HepG2 (cell line): ENCODE measurements at regions not wholly inside any gene's neighbourhood (a gene's known extent, or its start where the extent isn't known, plus 50 kb on each side); places are given as distances from the start of the nearest gene placed in this dataset.

Experiments used
- ATF7 ChIP-seq, 2 experiments: fragments of 450-650 bp in 1 of 2; sonication (generic) in 1 of 2; formaldehyde crosslinking in 1 of 2; IDR thresholded peaks; 2 replicates each; pipeline versions ENCODE4 v1.4.0 to v1.6.1; 2016 to 2020; ENCODE audit warnings: antibody characterized with exemption in 1 of 2, mild to moderate bottlenecking in 1 of 2, missing genetic modification reagents in 1 of 2
- FOXA3 ChIP-seq: IDR thresholded peaks from 2 replicates; pipeline ENCODE4 v1.6.1; 2016; ENCODE audit warnings: missing genetic modification reagents, missing compliant biosample characterization
- HOXD1 ChIP-seq: sonication (generic); formaldehyde crosslinking; IDR thresholded peaks from 2 replicates; pipeline ENCODE4 v1.5.0; 2020; ENCODE audit warnings: missing genetic modification reagents
- IKZF4 ChIP-seq: sonication (generic); formaldehyde crosslinking; IDR thresholded peaks from 2 replicates; pipeline ENCODE4 v1.5.1; 2020; ENCODE audit warnings: borderline replicate concordance, mild to moderate bottlenecking, low read depth, missing genetic modification reagents; ENCODE audit errors: not compliant biosample characterization
- ISL2 ChIP-seq: sonication (generic); formaldehyde crosslinking; IDR thresholded peaks from 2 replicates; pipeline ENCODE4 v1.5.0; 2020; ENCODE audit warnings: missing genetic modification reagents
- KAT8 ChIP-seq: IDR thresholded peaks from 2 replicates; pipeline ENCODE4 v1.6.1; 2016; ENCODE audit warnings: missing genetic modification reagents, missing compliant biosample characterization
- SMYD3 ChIP-seq: sonication (generic); formaldehyde crosslinking; IDR thresholded peaks from 2 replicates; pipeline ENCODE4 v1.8.1; 2023; ENCODE audit warnings: mild to moderate bottlenecking, missing genetic modification reagents
- TAF1 ChIP-seq: sonication (generic); formaldehyde crosslinking; IDR thresholded peaks from 2 replicates; pipeline ENCODE4 v1.4.0; 2020; ENCODE audit warnings: missing genetic modification reagents
- TCF7 ChIP-seq: sonication (generic); IDR thresholded peaks from 2 replicates; pipeline ENCODE4 v1.6.1; 2016; ENCODE audit warnings: antibody characterized with exemption, low read depth
- TIGD3 ChIP-seq: sonication (generic); formaldehyde crosslinking; IDR thresholded peaks from 2 replicates; pipeline ENCODE4 v1.5.1; 2020; ENCODE audit warnings: mild to moderate bottlenecking, missing genetic modification reagents, borderline replicate concordance
- ZIK1 ChIP-seq: sonication (generic); formaldehyde crosslinking; IDR thresholded peaks from 2 replicates; pipeline ENCODE4 v1.5.0; 2020; ENCODE audit warnings: mild to moderate bottlenecking, low read depth, missing genetic modification reagents, borderline replicate concordance
- ZNF207 ChIP-seq: fragments of 450-650 bp; IDR thresholded peaks from 2 replicates; pipeline ENCODE4 v1.6.1; 2016; ENCODE audit warnings: antibody characterized with exemption, borderline replicate concordance
- ZNF446 ChIP-seq: sonication (generic); formaldehyde crosslinking; IDR thresholded peaks from 2 replicates; pipeline ENCODE4 v1.5.0; 2020; ENCODE audit warnings: mild to moderate bottlenecking, missing genetic modification reagents
- ZNF496 ChIP-seq: sonication (generic); formaldehyde crosslinking; IDR thresholded peaks from 2 replicates; pipeline ENCODE4 v1.8.1; 2023; ENCODE audit warnings: mild to moderate bottlenecking, moderate library complexity, missing genetic modification reagents; ENCODE audit not compliant: insufficient replicate concordance
- ZNF543 ChIP-seq: sonication (generic); formaldehyde crosslinking; IDR thresholded peaks from 2 replicates; pipeline ENCODE4 v1.4.0; 2020; ENCODE audit warnings: mild to moderate bottlenecking, missing genetic modification reagents
- ZNF652 ChIP-seq: IDR thresholded peaks from 2 replicates; pipeline ENCODE4 v1.6.1; 2016; ENCODE audit warnings: low read depth, borderline replicate concordance
- ZNF75D ChIP-seq: sonication (generic); formaldehyde crosslinking; IDR thresholded peaks from 2 replicates; pipeline ENCODE4 v1.8.1; 2023; ENCODE audit warnings: missing genetic modification reagents, mild to moderate bottlenecking, borderline replicate concordance
- ZNF879 ChIP-seq: sonication (generic); formaldehyde crosslinking; IDR thresholded peaks from 2 replicates; pipeline ENCODE4 v1.8.1; 2023; ENCODE audit warnings: missing genetic modification reagents
- ZSCAN22 ChIP-seq: sonication (generic); formaldehyde crosslinking; IDR thresholded peaks from 2 replicates; pipeline ENCODE4 v1.4.0; 2020; ENCODE audit warnings: mild to moderate bottlenecking, missing genetic modification reagents
- ZSCAN25 ChIP-seq: sonication (generic); formaldehyde crosslinking; IDR thresholded peaks from 2 replicates; pipeline ENCODE4 v1.8.0; 2022; ENCODE audit warnings: mild to moderate bottlenecking, missing genetic modification reagents
- TF ChIP-seq, protein P1 (sequence below): IDR thresholded peaks from 2 replicates; pipeline ENCODE4 v1.4.0; 2020; ENCODE audit warnings: mild to moderate bottlenecking, missing genetic modification reagents
- TF ChIP-seq, protein P2 (sequence below): sonication (generic); formaldehyde crosslinking; IDR thresholded peaks from 2 replicates; pipeline ENCODE4 v1.4.0; 2020; ENCODE audit warnings: missing genetic modification reagents

DNA sequence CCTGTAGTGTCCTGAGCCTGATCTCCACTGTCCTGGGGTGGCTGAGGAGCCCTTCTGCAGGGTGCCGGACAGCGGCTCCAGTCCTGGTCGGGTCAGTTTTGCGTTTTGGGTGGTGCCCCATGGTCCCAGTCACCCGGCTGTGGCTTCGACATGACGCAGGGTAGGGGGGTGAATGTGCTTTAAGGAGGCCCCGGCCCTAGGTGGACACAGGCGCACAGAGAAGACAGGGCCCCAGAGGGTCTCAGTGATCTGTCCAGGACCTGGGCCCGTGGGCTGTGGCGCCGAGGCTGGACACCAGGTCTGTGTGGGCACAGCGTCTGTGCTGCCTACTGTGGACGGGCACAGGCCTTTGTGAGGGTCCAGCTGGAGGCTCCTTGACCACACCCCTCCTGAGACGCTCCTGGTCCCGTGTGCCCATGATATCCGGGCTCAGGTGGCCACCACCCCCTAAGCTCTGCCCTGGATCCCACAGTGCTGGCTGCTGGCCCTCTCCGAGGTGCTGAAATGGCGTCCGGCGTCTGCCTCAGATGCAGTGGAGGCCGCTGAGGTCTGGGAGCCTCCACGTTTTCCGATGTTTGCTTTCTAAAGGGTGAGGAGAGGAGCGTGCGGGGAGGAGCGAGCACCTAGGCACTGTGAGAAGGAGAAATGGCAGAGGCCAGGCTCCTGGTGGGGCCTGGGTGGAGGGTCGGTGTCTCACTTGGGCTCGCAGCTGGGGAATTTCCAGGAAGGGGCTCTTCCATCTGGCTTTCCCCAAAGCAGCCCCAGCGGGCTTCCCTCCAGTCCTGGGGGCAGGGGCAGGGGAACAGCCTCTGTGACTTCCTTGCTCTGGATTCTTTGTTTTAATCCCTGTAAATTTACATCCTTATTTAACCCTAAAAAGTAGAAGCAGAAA is 56.1 kb upstream of the ACSF3 start (continued):
- TF ChIP-seq TIGD3 (CRISPR knock-in tag) = no peak
- no peak for TF ChIP-seq ZNF207
- peak; percentile 62 for TF ChIP-seq IKZF4 (CRISPR knock-in tag)
- TF ChIP-seq ZNF446 (CRISPR knock-in tag) = no peak
- TF ChIP-seq ISL2 (CRISPR knock-in tag) = no peak
- TF ChIP-seq ZNF496 = no peak
- TF ChIP-seq KAT8 (CRISPR knock-in tag) = no peak
- TF ChIP-seq HOXD1 = no peak
- TF ChIP-seq SMYD3 (CRISPR knock-in tag) = no peak
- TF ChIP-seq TCF7 = no peak
- no peak for TF ChIP-seq ZNF543
- TF ChIP-seq ATF7 (IDR thresholded peaks at IDR 0.05) = no peak
- TF ChIP-seq ATF7 (CRISPR knock-in tag; IDR thresholded peaks at IDR 0.05) = no peak
- no peak for TF ChIP-seq ZNF652 (CRISPR knock-in tag)
- no peak for TF ChIP-seq ZNF879 (CRISPR knock-in tag)
- no peak for TF ChIP-seq ZIK1 (CRISPR knock-in tag)
- TF ChIP-seq ZSCAN25 (CRISPR knock-in tag) = no peak
- TF ChIP-seq ZNF75D (CRISPR knock-in tag) = 0 out of 2 replicates have a peak, but pooled peaks have one; percentile 55
- TF ChIP-seq FOXA3 (CRISPR knock-in tag) = no peak
- TF ChIP-seq ZSCAN22 (CRISPR knock-in tag) = no peak
- TF ChIP-seq, protein P1, sequence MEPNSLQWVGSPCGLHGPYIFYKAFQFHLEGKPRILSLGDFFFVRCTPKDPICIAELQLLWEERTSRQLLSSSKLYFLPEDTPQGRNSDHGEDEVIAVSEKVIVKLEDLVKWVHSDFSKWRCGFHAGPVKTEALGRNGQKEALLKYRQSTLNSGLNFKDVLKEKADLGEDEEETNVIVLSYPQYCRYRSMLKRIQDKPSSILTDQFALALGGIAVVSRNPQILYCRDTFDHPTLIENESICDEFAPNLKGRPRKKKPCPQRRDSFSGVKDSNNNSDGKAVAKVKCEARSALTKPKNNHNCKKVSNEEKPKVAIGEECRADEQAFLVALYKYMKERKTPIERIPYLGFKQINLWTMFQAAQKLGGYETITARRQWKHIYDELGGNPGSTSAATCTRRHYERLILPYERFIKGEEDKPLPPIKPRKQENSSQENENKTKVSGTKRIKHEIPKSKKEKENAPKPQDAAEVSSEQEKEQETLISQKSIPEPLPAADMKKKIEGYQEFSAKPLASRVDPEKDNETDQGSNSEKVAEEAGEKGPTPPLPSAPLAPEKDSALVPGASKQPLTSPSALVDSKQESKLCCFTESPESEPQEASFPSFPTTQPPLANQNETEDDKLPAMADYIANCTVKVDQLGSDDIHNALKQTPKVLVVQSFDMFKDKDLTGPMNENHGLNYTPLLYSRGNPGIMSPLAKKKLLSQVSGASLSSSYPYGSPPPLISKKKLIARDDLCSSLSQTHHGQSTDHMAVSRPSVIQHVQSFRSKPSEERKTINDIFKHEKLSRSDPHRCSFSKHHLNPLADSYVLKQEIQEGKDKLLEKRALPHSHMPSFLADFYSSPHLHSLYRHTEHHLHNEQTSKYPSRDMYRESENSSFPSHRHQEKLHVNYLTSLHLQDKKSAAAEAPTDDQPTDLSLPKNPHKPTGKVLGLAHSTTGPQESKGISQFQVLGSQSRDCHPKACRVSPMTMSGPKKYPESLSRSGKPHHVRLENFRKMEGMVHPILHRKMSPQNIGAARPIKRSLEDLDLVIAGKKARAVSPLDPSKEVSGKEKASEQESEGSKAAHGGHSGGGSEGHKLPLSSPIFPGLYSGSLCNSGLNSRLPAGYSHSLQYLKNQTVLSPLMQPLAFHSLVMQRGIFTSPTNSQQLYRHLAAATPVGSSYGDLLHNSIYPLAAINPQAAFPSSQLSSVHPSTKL = peak; percentile 25; the same call in 1 of the 2 replicates
- TF ChIP-seq, protein P2, sequence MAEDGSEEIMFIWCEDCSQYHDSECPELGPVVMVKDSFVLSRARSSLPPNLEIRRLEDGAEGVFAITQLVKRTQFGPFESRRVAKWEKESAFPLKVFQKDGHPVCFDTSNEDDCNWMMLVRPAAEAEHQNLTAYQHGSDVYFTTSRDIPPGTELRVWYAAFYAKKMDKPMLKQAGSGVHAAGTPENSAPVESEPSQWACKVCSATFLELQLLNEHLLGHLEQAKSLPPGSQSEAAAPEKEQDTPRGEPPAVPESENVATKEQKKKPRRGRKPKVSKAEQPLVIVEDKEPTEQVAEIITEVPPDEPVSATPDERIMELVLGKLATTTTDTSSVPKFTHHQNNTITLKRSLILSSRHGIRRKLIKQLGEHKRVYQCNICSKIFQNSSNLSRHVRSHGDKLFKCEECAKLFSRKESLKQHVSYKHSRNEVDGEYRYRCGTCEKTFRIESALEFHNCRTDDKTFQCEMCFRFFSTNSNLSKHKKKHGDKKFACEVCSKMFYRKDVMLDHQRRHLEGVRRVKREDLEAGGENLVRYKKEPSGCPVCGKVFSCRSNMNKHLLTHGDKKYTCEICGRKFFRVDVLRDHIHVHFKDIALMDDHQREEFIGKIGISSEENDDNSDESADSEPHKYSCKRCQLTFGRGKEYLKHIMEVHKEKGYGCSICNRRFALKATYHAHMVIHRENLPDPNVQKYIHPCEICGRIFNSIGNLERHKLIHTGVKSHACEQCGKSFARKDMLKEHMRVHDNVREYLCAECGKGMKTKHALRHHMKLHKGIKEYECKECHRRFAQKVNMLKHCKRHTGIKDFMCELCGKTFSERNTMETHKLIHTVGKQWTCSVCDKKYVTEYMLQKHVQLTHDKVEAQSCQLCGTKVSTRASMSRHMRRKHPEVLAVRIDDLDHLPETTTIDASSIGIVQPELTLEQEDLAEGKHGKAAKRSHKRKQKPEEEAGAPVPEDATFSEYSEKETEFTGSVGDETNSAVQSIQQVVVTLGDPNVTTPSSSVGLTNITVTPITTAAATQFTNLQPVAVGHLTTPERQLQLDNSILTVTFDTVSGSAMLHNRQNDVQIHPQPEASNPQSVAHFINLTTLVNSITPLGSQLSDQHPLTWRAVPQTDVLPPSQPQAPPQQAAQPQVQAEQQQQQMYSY = no peak
- no peak for TF ChIP-seq TAF1 (CRISPR knock-in tag)
